ENCODE measurements at regions not wholly inside any gene's neighbourhood (a gene's known extent, or its start where the extent isn't known, plus 50 kb on each side); places are given as distances from the start of the nearest gene placed in this dataset.

- no peaks in the 10 kb centered on the region for H3K36me3 Mint-ChIP-seq
- Histone ChIP-seq H3K27me3 (ENCODE audit: control insufficient read depth, insufficient read depth, low read length) (no peaks in the 10 kb centered on the region), H3K36me3 (ENCODE audit: control insufficient read depth, insufficient read depth, low read length) (no peaks in the 10 kb centered on the region), H3K27ac (ENCODE audit: insufficient read depth, low read length, poor library complexity, severe bottlenecking) (no peak overlapping the region), H3K4me3 (ENCODE audit: low read depth, low read length) (no peak overlapping the region), H3K9me3 (ENCODE audit: control insufficient read depth in 2 of 2, low read length in 2 of 2) (no peaks in the 10 kb centered on the region), H3K4me1 (ENCODE audit: control insufficient read depth, insufficient read depth, low read length, poor library complexity, severe bottlenecking) (no peaks in the 10 kb centered on the region)
- DNase-seq (no peak), ATAC-seq (ENCODE audit: low read depth in 2 of 2) (no peak)
- H3K4me1 Mint-ChIP-seq: no peaks in the 10 kb centered on the region
- peaks cover 29% of the 10 kb centered on the region for H3K27me3 Mint-ChIP-seq
- H3K4me3 Mint-ChIP-seq: no peak overlapping the region
- H3K9me3 Mint-ChIP-seq: peaks cover 0 to 2% (median 0%) of the 10 kb centered on the region in 7 donors
- no peak overlapping the region for H3K27ac Mint-ChIP-seq
Observed at GRCh38 chr2:172244419-172245130, 141.9 kb upstream of the DLX2 start.

GRCh38 chr2:172246649-172247048 lies 143.9 kb upstream of the DLX2 start:
- Mint-ChIP-seq H3K4me3 (no peak overlapping the region), H3K9me3 (peaks cover 0 to 5% (median 0%) of the 10 kb centered on the region in 7 donors), H3K27ac (no peak overlapping the region), H3K4me1 (no peaks in the 10 kb centered on the region), H3K36me3 (no peaks in the 10 kb centered on the region), H3K27me3 (peaks cover 15% of the 10 kb centered on the region)
- H3K4me1 ChIP-seq (ENCODE audit: control insufficient read depth, insufficient read depth, low read length, poor library complexity, severe bottlenecking): no peaks in the 10 kb centered on the region
- no peaks in the 10 kb centered on the region for H3K36me3 ChIP-seq (ENCODE audit: control insufficient read depth, insufficient read depth, low read length)
- H3K9me3 ChIP-seq (ENCODE audit: control insufficient read depth in 2 of 2, low read length in 2 of 2): no peaks in the 10 kb centered on the region
- no peaks in the 10 kb centered on the region for H3K27me3 ChIP-seq (ENCODE audit: control insufficient read depth, insufficient read depth, low read length)
- no peak overlapping the region for H3K4me3 ChIP-seq (ENCODE audit: low read depth, low read length)
- DNase-seq (peak in 1 of 3 donors; percentile 24), ATAC-seq (ENCODE audit: low read depth in 2 of 2) (no peak)
- H3K27ac ChIP-seq (ENCODE audit: insufficient read depth, low read length, poor library complexity, severe bottlenecking): no peak overlapping the region

GRCh38 chr2:172247203-172247602 lies 144.5 kb upstream of the DLX2 start:
- Mint-ChIP-seq H3K36me3 (no peaks in the 10 kb centered on the region), H3K27ac (no peak overlapping the region)
- no peak for ATAC-seq (ENCODE audit: low read depth in 2 of 2)

GRCh38 chr2:172248381-172248780 lies 145.7 kb upstream of the DLX2 start:
- Mint-ChIP-seq H3K27me3 (peaks cover 11% of the 10 kb centered on the region), H3K4me1 (peaks cover 0 to 3% (median 0%) of the 10 kb centered on the region in 4 donors), H3K4me3 (no peak overlapping the region), H3K36me3 (no peaks in the 10 kb centered on the region), H3K27ac (no peak overlapping the region), H3K9me3 (peaks cover 0 to 6% (median 0%) of the 10 kb centered on the region in 7 donors)
- DNase-seq: no peak
- no peaks in the 10 kb centered on the region for H3K36me3 ChIP-seq (ENCODE audit: control insufficient read depth, insufficient read depth, low read length)
- no peaks in the 10 kb centered on the region for H3K9me3 ChIP-seq (ENCODE audit: control insufficient read depth in 2 of 2, low read length in 2 of 2)
- no peak for ATAC-seq (ENCODE audit: low read depth in 2 of 2)
- H3K27ac ChIP-seq (ENCODE audit: insufficient read depth, low read length, poor library complexity, severe bottlenecking): no peak overlapping the region
- no peaks in the 10 kb centered on the region for H3K27me3 ChIP-seq (ENCODE audit: control insufficient read depth, insufficient read depth, low read length)
- H3K4me1 ChIP-seq (ENCODE audit: control insufficient read depth, insufficient read depth, low read length, poor library complexity, severe bottlenecking): no peaks in the 10 kb centered on the region
- H3K4me3 ChIP-seq (ENCODE audit: low read depth, low read length): no peak overlapping the region

More at GRCh38 chr2:172247203-172247602, 144.5 kb upstream of the DLX2 start:
- peaks cover 0 to 5% (median 0%) of the 10 kb centered on the region in 7 donors for H3K9me3 Mint-ChIP-seq
- Histone ChIP-seq H3K27ac (ENCODE audit: insufficient read depth, low read length, poor library complexity, severe bottlenecking) (no peak overlapping the region), H3K4me3 (ENCODE audit: low read depth, low read length) (no peak overlapping the region), H3K36me3 (ENCODE audit: control insufficient read depth, insufficient read depth, low read length) (no peaks in the 10 kb centered on the region), H3K27me3 (ENCODE audit: control insufficient read depth, insufficient read depth, low read length) (no peaks in the 10 kb centered on the region), H3K4me1 (ENCODE audit: control insufficient read depth, insufficient read depth, low read length, poor library complexity, severe bottlenecking) (no peaks in the 10 kb centered on the region), H3K9me3 (ENCODE audit: control insufficient read depth in 2 of 2, low read length in 2 of 2) (no peaks in the 10 kb centered on the region)
- no peak for DNase-seq
- H3K4me1 Mint-ChIP-seq: no peaks in the 10 kb centered on the region
- peaks cover 14% of the 10 kb centered on the region for H3K27me3 Mint-ChIP-seq
- H3K4me3 Mint-ChIP-seq: no peak overlapping the region

GRCh38 chr2:172248785-172249187 lies 146.1 kb upstream of the DLX2 start:
- Histone ChIP-seq H3K9me3 (ENCODE audit: control insufficient read depth in 2 of 2, low read length in 2 of 2) (no peaks in the 10 kb centered on the region), H3K27me3 (ENCODE audit: control insufficient read depth, insufficient read depth, low read length) (no peaks in the 10 kb centered on the region), H3K4me1 (ENCODE audit: control insufficient read depth, insufficient read depth, low read length, poor library complexity, severe bottlenecking) (no peaks in the 10 kb centered on the region), H3K4me3 (ENCODE audit: low read depth, low read length) (no peak overlapping the region), H3K36me3 (ENCODE audit: control insufficient read depth, insufficient read depth, low read length) (no peaks in the 10 kb centered on the region), H3K27ac (ENCODE audit: insufficient read depth, low read length, poor library complexity, severe bottlenecking) (no peak overlapping the region)
- peaks cover 0 to 4% (median 0%) of the 10 kb centered on the region in 4 donors for H3K4me1 Mint-ChIP-seq
- H3K27ac Mint-ChIP-seq: no peak overlapping the region
- DNase-seq (no peak), ATAC-seq (ENCODE audit: low read depth in 2 of 2) (no peak)
- H3K4me3 Mint-ChIP-seq: no peak overlapping the region
- H3K27me3 Mint-ChIP-seq: peaks cover 15% of the 10 kb centered on the region
- H3K36me3 Mint-ChIP-seq: no peaks in the 10 kb centered on the region
- peaks cover 0 to 6% (median 0%) of the 10 kb centered on the region in 7 donors for H3K9me3 Mint-ChIP-seq

- H3K4me1 Mint-ChIP-seq: peaks cover 0 to 4% (median 0%) of the 10 kb centered on the region in 4 donors
- H3K4me3 ChIP-seq (ENCODE audit: low read depth, low read length): no peak overlapping the region
- H3K9me3 ChIP-seq (ENCODE audit: control insufficient read depth in 2 of 2, low read length in 2 of 2): no peaks in the 10 kb centered on the region
- H3K27ac Mint-ChIP-seq: no peak overlapping the region
- H3K27ac ChIP-seq (ENCODE audit: insufficient read depth, low read length, poor library complexity, severe bottlenecking): no peak overlapping the region
- no peaks in the 10 kb centered on the region for H3K36me3 ChIP-seq (ENCODE audit: control insufficient read depth, insufficient read depth, low read length)
- no peak for DNase-seq
- peaks cover 0 to 6% (median 0%) of the 10 kb centered on the region in 7 donors for H3K9me3 Mint-ChIP-seq
- no peak overlapping the region for H3K4me3 Mint-ChIP-seq
- no peak for ATAC-seq (ENCODE audit: low read depth in 2 of 2)
- H3K36me3 Mint-ChIP-seq: no peaks in the 10 kb centered on the region
- peaks cover 15% of the 10 kb centered on the region for H3K27me3 Mint-ChIP-seq
- no peaks in the 10 kb centered on the region for H3K4me1 ChIP-seq (ENCODE audit: control insufficient read depth, insufficient read depth, low read length, poor library complexity, severe bottlenecking)
- no peaks in the 10 kb centered on the region for H3K27me3 ChIP-seq (ENCODE audit: control insufficient read depth, insufficient read depth, low read length)
Observed at GRCh38 chr2:172249334-172249733, 146.6 kb upstream of the DLX2 start.

GRCh38 chr2:172249986-172250385 lies 147.3 kb upstream of the DLX2 start:
- DNase-seq (no peak), ATAC-seq (ENCODE audit: low read depth in 2 of 2) (no peak)
- H3K4me1 Mint-ChIP-seq: peaks cover 0 to 4% (median 0%) of the 10 kb centered on the region in 4 donors
- H3K9me3 ChIP-seq (ENCODE audit: control insufficient read depth in 2 of 2, low read length in 2 of 2): no peaks in the 10 kb centered on the region
- no peak overlapping the region for H3K27ac ChIP-seq (ENCODE audit: insufficient read depth, low read length, poor library complexity, severe bottlenecking)
- H3K4me3 ChIP-seq (ENCODE audit: low read depth, low read length): no peak overlapping the region
- H3K36me3 Mint-ChIP-seq: no peaks in the 10 kb centered on the region
- H3K27me3 Mint-ChIP-seq: peaks cover 11% of the 10 kb centered on the region
- no peaks in the 10 kb centered on the region for H3K4me1 ChIP-seq (ENCODE audit: control insufficient read depth, insufficient read depth, low read length, poor library complexity, severe bottlenecking)
- no peak overlapping the region for H3K27ac Mint-ChIP-seq
- H3K27me3 ChIP-seq (ENCODE audit: control insufficient read depth, insufficient read depth, low read length): no peaks in the 10 kb centered on the region
- H3K9me3 Mint-ChIP-seq: peaks cover 0 to 6% (median 0%) of the 10 kb centered on the region in 7 donors
- no peaks in the 10 kb centered on the region for H3K36me3 ChIP-seq (ENCODE audit: control insufficient read depth, insufficient read depth, low read length)
- H3K4me3 Mint-ChIP-seq: no peak overlapping the region

GRCh38 chr2:172251231-172251630 lies 148.5 kb upstream of the DLX2 start:
- Mint-ChIP-seq H3K4me3 (no peak overlapping the region), H3K27me3 (peaks cover 10% of the 10 kb centered on the region), H3K36me3 (no peaks in the 10 kb centered on the region), H3K4me1 (peaks cover 0 to 4% (median 0%) of the 10 kb centered on the region in 4 donors), H3K9me3 (peaks cover 0 to 6% (median 0%) of the 10 kb centered on the region in 7 donors), H3K27ac (no peak overlapping the region)
- ATAC-seq (ENCODE audit: low read depth in 2 of 2): no peak
- Histone ChIP-seq H3K36me3 (ENCODE audit: control insufficient read depth, insufficient read depth, low read length) (no peaks in the 10 kb centered on the region), H3K27me3 (ENCODE audit: control insufficient read depth, insufficient read depth, low read length) (no peaks in the 10 kb centered on the region), H3K4me1 (ENCODE audit: control insufficient read depth, insufficient read depth, low read length, poor library complexity, severe bottlenecking) (no peaks in the 10 kb centered on the region), H3K9me3 (ENCODE audit: control insufficient read depth in 2 of 2, low read length in 2 of 2) (no peaks in the 10 kb centered on the region), H3K27ac (ENCODE audit: insufficient read depth, low read length, poor library complexity, severe bottlenecking) (no peak overlapping the region), H3K4me3 (ENCODE audit: low read depth, low read length) (no peak overlapping the region)
- no peak for DNase-seq
